ENCODE measurements at regions not wholly inside any gene's neighbourhood (a gene's known extent, or its start where the extent isn't known, plus 50 kb on each side); places are given as distances from the start of the nearest gene placed in this dataset.

GRCh38 chr13:75154331-75154730, 327.6 kb downstream of the TBC1D4 start:
- H3K27ac Mint-ChIP-seq, result no peak overlapping the region
- H2AFZ ChIP-seq (ENCODE audit: insufficient read depth, low read depth, low read length, poor library complexity, severe bottlenecking), result no peak overlapping the region

GRCh38 chr13:75153834-75154233, 328.1 kb downstream of the TBC1D4 start:
- Histone ChIP-seq H2AFZ (ENCODE audit: insufficient read depth, low read depth, low read length, poor library complexity, severe bottlenecking) (no peak overlapping the region), H3K27ac (ENCODE audit: low read depth in 1 of 2, low read length in 2 of 2) (peak overlapping the region in 1 of 2 donors; percentile 40), H3K79me2 (ENCODE audit: insufficient read depth, low read length) (no peaks in the 10 kb centered on the region), H3K9me3 (replicated peaks in 1 of 2; ENCODE audit: control insufficient read depth in 1 of 2, insufficient read depth in 1 of 2, low read length in 2 of 2) (peaks cover 7 to 12% of the 10 kb centered on the region in 2 donors), H3K27me3 (ENCODE audit: control insufficient read depth in 2 of 2, insufficient read depth in 2 of 2, low read length in 2 of 2) (no peaks in the 10 kb centered on the region), H3K4me3 (replicated peaks in 1 of 3; ENCODE audit: low read depth in 2 of 3, low read length in 3 of 3) (no peak overlapping the region), H3K4me2 (replicated peaks; ENCODE audit: extremely low read depth, low read length, poor library complexity, severe bottlenecking) (no peak overlapping the region), H3K36me3 (replicated peaks in 1 of 2; ENCODE audit: control insufficient read depth in 1 of 2, insufficient read depth in 2 of 2, low read length in 2 of 2) (no peaks in the 10 kb centered on the region), H3K9ac (ENCODE audit: insufficient read depth, low read length, poor library complexity, severe bottlenecking) (no peak overlapping the region), H4K20me1 (ENCODE audit: insufficient read depth, low read length) (no peaks in the 10 kb centered on the region), H3K4me1 (ENCODE audit: control insufficient read depth in 1 of 2, insufficient read depth in 2 of 2, low read length in 2 of 2) (peaks cover 0 to 4% of the 10 kb centered on the region in 2 donors)
- TF ChIP-seq CTCF (IDR thresholded peaks at IDR 0.05), result no peak
- no peaks in the 10 kb centered on the region for H3K27me3 Mint-ChIP-seq (ENCODE audit: low read depth in 3 of 3)
- intact Hi-C loops (cut with micrococcal nuclease), result no loop called here
- no peak for DNase-seq
- no peak overlapping the region for H3K27ac Mint-ChIP-seq
- no peaks in the 10 kb centered on the region for H3K36me3 Mint-ChIP-seq
- peaks cover 5 to 14% (median 10%) of the 10 kb centered on the region in 7 donors for H3K9me3 Mint-ChIP-seq
- peaks cover 2% of the 10 kb centered on the region for H3K4me1 Mint-ChIP-seq
- peak overlapping the region in 1 of 2 donors; percentile 27 for H3K4me3 Mint-ChIP-seq

More at GRCh38 chr13:75154331-75154730, 327.6 kb downstream of the TBC1D4 start:
- Histone ChIP-seq H3K4me1 (ENCODE audit: control insufficient read depth in 1 of 2, insufficient read depth in 2 of 2, low read length in 2 of 2) (peaks cover 0 to 4% of the 10 kb centered on the region in 2 donors), H3K27me3 (ENCODE audit: control insufficient read depth in 2 of 2, insufficient read depth in 2 of 2, low read length in 2 of 2) (no peaks in the 10 kb centered on the region), H3K79me2 (ENCODE audit: insufficient read depth, low read length) (no peaks in the 10 kb centered on the region), H3K27ac (ENCODE audit: low read depth in 1 of 2, low read length in 2 of 2) (no peak overlapping the region), H3K4me2 (replicated peaks; ENCODE audit: extremely low read depth, low read length, poor library complexity, severe bottlenecking) (no peak overlapping the region), H3K9ac (ENCODE audit: insufficient read depth, low read length, poor library complexity, severe bottlenecking) (no peak overlapping the region), H3K9me3 (replicated peaks in 1 of 2; ENCODE audit: control insufficient read depth in 1 of 2, insufficient read depth in 1 of 2, low read length in 2 of 2) (peaks cover 7 to 9% of the 10 kb centered on the region in 2 donors), H4K20me1 (ENCODE audit: insufficient read depth, low read length) (no peaks in the 10 kb centered on the region), H3K36me3 (replicated peaks in 1 of 2; ENCODE audit: control insufficient read depth in 1 of 2, insufficient read depth in 2 of 2, low read length in 2 of 2) (no peaks in the 10 kb centered on the region), H3K4me3 (replicated peaks in 1 of 3; ENCODE audit: low read depth in 2 of 3, low read length in 3 of 3) (no peak overlapping the region)
- peaks cover 5 to 14% (median 10%) of the 10 kb centered on the region in 7 donors for H3K9me3 Mint-ChIP-seq
- peaks cover 2% of the 10 kb centered on the region for H3K4me1 Mint-ChIP-seq
- H3K36me3 Mint-ChIP-seq, result no peaks in the 10 kb centered on the region
- H3K27me3 Mint-ChIP-seq (ENCODE audit: low read depth in 3 of 3), result no peaks in the 10 kb centered on the region
- DNase-seq, result no peak
- no peak overlapping the region for H3K4me3 Mint-ChIP-seq
- 100% methylated on average over 2 of the region's 4 CpGs for WGBS (ENCODE audit: insufficient coverage)
- no peak for TF ChIP-seq CTCF (IDR thresholded peaks at IDR 0.05)
- intact Hi-C loops (cut with micrococcal nuclease), result no loop called here

Measured in CD14-positive monocyte (primary cell).